Naive thymus-derived CD4-positive, alpha-beta T cell (primary cell): ENCODE measurements at regions not wholly inside any gene's neighbourhood (a gene's known extent, or its start where the extent isn't known, plus 50 kb on each side); places are given as distances from the start of the nearest gene placed in this dataset.

Source experiments
- ATAC-seq: fragments of 150-1000 bp; cut with Tn5 transposase; 2 replicates; pipeline ENCODE4 v1.10.0; 2021; ENCODE audit warnings: mild to moderate bottlenecking, moderate library complexity
- CTCF ChIA-PET: fragments of 350-600 bp; sonication (Branson Sonifier 250); formaldehyde crosslinking; loops from one replicate; lab custom pipeline; 2021; ENCODE audit warnings: antibody characterized with exemption; lab: Charles Lee
- POLR2A ChIA-PET: fragments of 350-600 bp; sonication (Branson Sonifier 250); formaldehyde crosslinking; loops from one replicate; lab custom pipeline; 2021; ENCODE audit warnings: antibody characterized with exemption, inconsistent platforms; lab: Charles Lee
- DNase-seq, 9 donors: peaks; one replicate each; pipeline versions ENCODE4 v3.0.0 to v3.0.0-alpha.2; 2020 to 2022; ENCODE audit warnings: mixed read lengths in 1 of 9
- H3K27ac ChIP-seq: one replicate; pipeline ENCODE4 v1.7.0; 2013; ENCODE audit warnings: mild to moderate bottlenecking, low read depth, low read length, moderate library complexity
- H3K27me3 ChIP-seq, 2 donors: one replicate each; pipeline ENCODE4 v1.7.0; 2013; ENCODE audit warnings: low read length in 2 of 2, mild to moderate bottlenecking in 2 of 2, moderate library complexity in 2 of 2; ENCODE audit not compliant: control insufficient read depth in 2 of 2, insufficient read depth in 2 of 2
- H3K36me3 ChIP-seq, 3 experiments: 1 replicate in 2 of 3; 2 replicates in 1 of 3; pipeline ENCODE4 v1.7.0; 2013; ENCODE audit warnings: low read length in 3 of 3, mild to moderate bottlenecking in 3 of 3, moderate library complexity in 1 of 3; ENCODE audit not compliant: insufficient read depth in 3 of 3, control insufficient read depth in 2 of 3
- H3K4me1 ChIP-seq, 2 donors: one replicate each; pipeline ENCODE4 v1.7.0; 2013; ENCODE audit warnings: low read length in 2 of 2, mild to moderate bottlenecking in 2 of 2, moderate library complexity in 1 of 2; ENCODE audit not compliant: control insufficient read depth in 2 of 2, insufficient read depth in 2 of 2
- H3K4me3 ChIP-seq: 2 replicates; pipeline ENCODE4 v1.7.0; 2013; ENCODE audit warnings: mild to moderate bottlenecking, low read length
- H3K9me3 ChIP-seq, 3 experiments: 1 replicate in 2 of 3; 2 replicates in 1 of 3; pipeline ENCODE4 v1.7.0; 2013; ENCODE audit warnings: low read length in 3 of 3; ENCODE audit not compliant: control insufficient read depth in 2 of 3
- H3K27ac Mint-ChIP-seq, 9 donors: one replicate each; pipeline ENCODE4 v1.8.0; 2020 to 2022; ENCODE audit warnings: mixed read lengths in 9 of 9, mild to moderate bottlenecking in 8 of 9, moderate library complexity in 5 of 9, inconsistent platforms in 2 of 9
- H3K27me3 Mint-ChIP-seq, 5 donors: one replicate each; pipeline ENCODE4 v1.8.0; 2021 to 2022; ENCODE audit warnings: mixed read lengths in 5 of 5, mild to moderate bottlenecking in 1 of 5
- H3K36me3 Mint-ChIP-seq, 5 donors: one replicate each; pipeline ENCODE4 v1.8.0; 2020 to 2022; ENCODE audit warnings: mixed read lengths in 5 of 5, mild to moderate bottlenecking in 3 of 5, inconsistent platforms in 1 of 5
- H3K4me1 Mint-ChIP-seq, 7 donors: one replicate each; pipeline ENCODE4 v1.8.0; 2020 to 2022; ENCODE audit warnings: mixed read lengths in 7 of 7, mild to moderate bottlenecking in 3 of 7, inconsistent platforms in 1 of 7
- H3K4me3 Mint-ChIP-seq, 10 donors: one replicate each; pipeline ENCODE4 v1.8.0; 2020 to 2022; ENCODE audit warnings: mild to moderate bottlenecking in 10 of 10, mixed read lengths in 10 of 10, moderate library complexity in 6 of 10, inconsistent platforms in 2 of 10
- H3K9me3 Mint-ChIP-seq, 11 donors: one replicate each; pipeline ENCODE4 v1.8.0; 2020 to 2022; ENCODE audit warnings: mixed read lengths in 11 of 11, mild to moderate bottlenecking in 4 of 11, inconsistent platforms in 1 of 11, moderate library complexity in 1 of 11
- intact Hi-C, 2 donors: fragments of 100-400 bp; cut with micrococcal nuclease; formaldehyde crosslinking; loops; one replicate each; pipeline ENCODE4 v1.15.1; 2023

- POLR2A ChIA-PET, result no interaction called here
- ATAC-seq, result no peak
- Histone ChIP-seq H3K36me3 (no peaks in the 10 kb centered on the region), H3K4me1 (no peaks in the 10 kb centered on the region), H3K4me3 (no peak overlapping the region), H3K27me3 (no peaks in the 10 kb centered on the region), H3K27ac (no peak overlapping the region), H3K9me3 (no peaks in the 10 kb centered on the region)
- Mint-ChIP-seq H3K4me1 (no peaks in the 10 kb centered on the region), H3K4me3 (no peak overlapping the region), H3K27me3 (peaks cover 0 to 5% (median 0%) of the 10 kb centered on the region in 5 donors), H3K36me3 (peaks cover 0 to 2% (median 0%) of the 10 kb centered on the region in 5 donors), H3K9me3 (peaks cover 0 to 10% (median 5%) of the 10 kb centered on the region in 11 donors), H3K27ac (no peak overlapping the region)
- CTCF ChIA-PET, result no interaction called here
- intact Hi-C loops, result no loop called here
- DNase-seq, result no peak
Measured at GRCh38 chr9:120156376-120156775, 423.6 kb downstream of the CDK5RAP2 start.

DNA sequence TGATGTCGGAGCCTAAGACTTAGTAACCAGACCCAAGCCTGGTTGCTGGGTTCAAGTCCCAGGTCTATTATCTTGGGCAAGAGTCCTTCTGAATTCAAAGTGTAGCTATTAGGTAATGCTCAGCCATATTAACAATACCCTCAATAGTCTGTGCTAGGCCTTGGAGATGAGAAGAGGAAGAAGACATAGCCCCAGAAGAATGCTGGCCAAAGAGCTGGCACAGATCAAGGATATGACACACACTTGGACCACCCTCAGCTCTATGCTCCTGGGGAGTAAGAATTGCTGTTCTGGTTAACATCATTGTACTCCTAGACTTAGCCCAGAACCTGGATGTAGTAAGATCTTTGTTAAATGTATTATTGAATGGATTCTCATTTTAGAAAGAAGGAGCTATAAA, 426.7 kb downstream of the CDK5RAP2 start:
- ChIA-PET CTCF (no interaction called here), POLR2A (no interaction called here)
- Mint-ChIP-seq H3K4me1 (no peaks in the 10 kb centered on the region), H3K27ac (no peak overlapping the region), H3K9me3 (peaks cover 0 to 5% (median 2%) of the 10 kb centered on the region in 11 donors), H3K27me3 (peaks cover 0 to 5% (median 0%) of the 10 kb centered on the region in 5 donors), H3K36me3 (no peaks in the 10 kb centered on the region), H3K4me3 (no peak overlapping the region)
- no peak overlapping the region for H3K27ac ChIP-seq
- H3K4me1 ChIP-seq, result no peaks in the 10 kb centered on the region
- intact Hi-C loops, result no loop called here
- H3K27me3 ChIP-seq, result no peaks in the 10 kb centered on the region
- ATAC-seq, result no peak
- no peak for DNase-seq
- no peak overlapping the region for H3K4me3 ChIP-seq
- no peaks in the 10 kb centered on the region for H3K36me3 ChIP-seq
- H3K9me3 ChIP-seq, result no peaks in the 10 kb centered on the region

GRCh38 chr9:120152295-120152694, 427.7 kb downstream of the CDK5RAP2 start:
- ChIA-PET CTCF (no interaction called here), POLR2A (no interaction called here)
- Histone ChIP-seq H3K4me1 (no peaks in the 10 kb centered on the region), H3K4me3 (no peak overlapping the region), H3K9me3 (no peaks in the 10 kb centered on the region), H3K27ac (no peak overlapping the region), H3K36me3 (no peaks in the 10 kb centered on the region), H3K27me3 (no peaks in the 10 kb centered on the region)
- ATAC-seq (no peak), DNase-seq (no peak)
- Mint-ChIP-seq H3K27ac (no peak overlapping the region), H3K9me3 (peaks cover 0 to 5% (median under 1%) of the 10 kb centered on the region in 11 donors), H3K4me3 (no peak overlapping the region), H3K27me3 (peaks cover 0 to 11% (median 0%) of the 10 kb centered on the region in 5 donors), H3K36me3 (no peaks in the 10 kb centered on the region), H3K4me1 (no peaks in the 10 kb centered on the region)
- intact Hi-C loops, result no loop called here

DNA sequence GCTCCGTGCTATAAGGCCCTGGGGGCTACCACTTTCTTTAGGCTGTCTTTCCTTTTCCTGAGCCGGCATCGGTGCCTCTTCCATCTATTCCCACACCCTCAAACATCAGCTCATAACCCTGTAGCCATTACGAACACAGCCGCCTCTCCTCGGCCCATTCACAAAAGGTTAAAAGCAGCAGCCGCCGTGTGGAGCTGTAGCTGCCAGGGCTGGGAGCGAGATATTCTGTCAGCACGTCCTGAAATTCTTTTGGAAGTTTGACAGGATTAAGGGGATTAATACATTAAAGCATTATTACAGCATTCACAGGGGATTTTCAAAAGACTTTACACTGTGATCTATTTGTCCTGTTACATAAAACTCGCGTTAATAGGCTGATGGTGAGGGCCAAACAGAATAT, 428.2 kb downstream of the CDK5RAP2 start:
- no peak overlapping the region for H3K27ac Mint-ChIP-seq

DNA sequence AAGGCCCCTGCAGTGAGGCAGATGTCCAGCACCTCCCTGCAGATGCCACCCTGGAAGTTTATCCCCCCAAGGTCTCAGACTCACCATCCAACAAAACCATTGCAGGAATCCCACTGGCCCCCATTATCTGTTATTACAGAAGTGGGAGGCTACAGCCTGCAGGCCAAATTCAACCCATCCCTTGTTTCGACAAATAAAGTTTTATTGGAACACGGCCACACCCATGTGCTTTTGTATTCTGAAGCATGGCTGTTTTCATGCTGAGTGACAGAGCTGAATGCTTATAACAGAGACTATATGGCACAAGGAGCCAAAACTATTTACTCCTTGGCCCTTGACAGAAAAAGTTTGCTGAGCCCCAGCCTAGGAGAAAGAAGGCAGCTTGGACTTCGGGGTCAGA, 428.8 kb downstream of the CDK5RAP2 start:
- Histone ChIP-seq H3K4me3 (no peak overlapping the region), H3K36me3 (no peaks in the 10 kb centered on the region), H3K9me3 (no peaks in the 10 kb centered on the region), H3K27ac (no peak overlapping the region), H3K4me1 (no peaks in the 10 kb centered on the region), H3K27me3 (no peaks in the 10 kb centered on the region)
- ATAC-seq (no peak), DNase-seq (no peak)
- Mint-ChIP-seq H3K27ac (no peak overlapping the region), H3K27me3 (peaks cover 0 to 14% (median 0%) of the 10 kb centered on the region in 5 donors), H3K4me3 (no peak overlapping the region), H3K36me3 (no peaks in the 10 kb centered on the region), H3K4me1 (no peaks in the 10 kb centered on the region), H3K9me3 (peaks cover 0 to 5% (median 0%) of the 10 kb centered on the region in 11 donors)
- CTCF ChIA-PET, result no interaction called here
- intact Hi-C loops, result no loop called here
- POLR2A ChIA-PET, result no interaction called here

More for the DNA sequence above, 428.2 kb downstream of the CDK5RAP2 start:
- DNase-seq (no peak), ATAC-seq (no peak)
- Histone ChIP-seq H3K4me1 (no peaks in the 10 kb centered on the region), H3K27ac (no peak overlapping the region), H3K36me3 (no peaks in the 10 kb centered on the region), H3K9me3 (no peaks in the 10 kb centered on the region), H3K27me3 (no peaks in the 10 kb centered on the region), H3K4me3 (no peak overlapping the region)
- intact Hi-C loops, result no loop called here
- Mint-ChIP-seq H3K9me3 (peaks cover 0 to 5% (median 0%) of the 10 kb centered on the region in 11 donors), H3K27me3 (peaks cover 0 to 14% (median 0%) of the 10 kb centered on the region in 5 donors), H3K36me3 (no peaks in the 10 kb centered on the region), H3K4me1 (no peaks in the 10 kb centered on the region), H3K4me3 (no peak overlapping the region)
- ChIA-PET CTCF (no interaction called here), POLR2A (no interaction called here)

DNA sequence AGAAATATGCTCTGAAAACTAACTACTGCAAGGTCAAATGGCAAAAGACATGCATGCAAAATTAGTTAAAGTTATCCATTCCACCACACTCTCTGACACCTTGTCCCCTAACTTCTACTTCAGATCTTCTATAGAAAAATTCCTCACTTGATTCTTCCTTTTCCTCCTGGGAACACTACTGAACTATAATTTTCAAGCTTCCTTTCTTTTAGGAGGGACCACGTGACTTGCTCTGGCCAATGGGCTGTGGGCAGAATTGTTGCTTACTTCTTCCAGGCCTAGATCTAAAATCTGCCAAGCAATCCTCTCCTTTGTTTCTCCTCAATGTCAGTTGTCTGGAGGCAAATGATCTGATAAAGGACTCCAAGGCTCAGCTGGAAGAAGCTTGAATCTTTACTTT, 441.0 kb downstream of the CDK5RAP2 start:
- intact Hi-C loops, result no loop called here
- ATAC-seq (no peak), DNase-seq (no peak)
- Histone ChIP-seq H3K36me3 (no peaks in the 10 kb centered on the region), H3K4me3 (no peak overlapping the region), H3K9me3 (no peaks in the 10 kb centered on the region), H3K27me3 (no peaks in the 10 kb centered on the region), H3K4me1 (no peaks in the 10 kb centered on the region), H3K27ac (no peak overlapping the region)
- ChIA-PET POLR2A (no interaction called here), CTCF (no interaction called here)
- Mint-ChIP-seq H3K36me3 (peaks cover 0 to 5% (median 0%) of the 10 kb centered on the region in 5 donors), H3K4me3 (no peak overlapping the region), H3K27ac (no peak overlapping the region), H3K27me3 (peaks cover 0 to 5% (median 0%) of the 10 kb centered on the region in 5 donors), H3K4me1 (no peaks in the 10 kb centered on the region), H3K9me3 (peaks cover 0 to 24% (median 6%) of the 10 kb centered on the region in 11 donors)

DNA sequence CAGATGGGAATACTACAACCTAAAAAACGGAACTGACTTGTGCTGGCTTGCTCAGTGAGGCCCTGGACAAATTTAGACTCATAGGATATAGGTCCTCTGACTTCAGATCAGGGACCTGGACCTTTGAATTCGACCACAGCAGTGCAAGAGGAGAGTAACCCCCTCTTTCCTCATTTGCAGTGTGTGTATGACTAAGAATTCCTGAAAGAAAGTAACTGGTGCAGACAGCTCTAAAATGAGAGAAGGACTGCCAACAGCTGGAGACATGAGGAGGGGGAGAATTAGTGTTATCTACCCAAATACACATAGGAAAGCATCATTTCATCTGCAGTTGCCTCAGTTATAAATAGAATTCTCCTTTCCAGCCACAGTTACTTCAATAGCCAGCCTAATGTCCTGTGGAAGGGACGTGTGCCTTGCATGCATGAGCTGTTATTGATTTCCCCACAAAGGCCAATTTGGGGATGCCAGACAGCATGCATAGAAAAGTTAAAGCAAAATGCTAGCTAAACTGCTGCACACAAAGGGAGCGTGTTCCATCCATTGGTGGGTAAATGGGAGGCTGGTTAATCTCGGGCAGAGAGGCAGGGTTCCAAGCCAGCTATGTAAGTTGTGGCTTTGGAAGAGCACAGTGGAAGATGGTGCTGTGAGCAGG, 442.7 kb downstream of the CDK5RAP2 start:
- no peak for ATAC-seq
- peaks cover 0 to 5% (median 0%) of the 10 kb centered on the region in 5 donors for H3K36me3 Mint-ChIP-seq
- Histone ChIP-seq H3K36me3 (no peaks in the 10 kb centered on the region), H3K4me3 (no peak overlapping the region), H3K4me1 (no peaks in the 10 kb centered on the region), H3K27me3 (no peaks in the 10 kb centered on the region), H3K27ac (no peak overlapping the region), H3K9me3 (no peaks in the 10 kb centered on the region)
- no peak overlapping the region for H3K4me3 Mint-ChIP-seq
- CTCF ChIA-PET, result no interaction called here
- H3K27ac Mint-ChIP-seq, result no peak overlapping the region
- intact Hi-C loops, result no loop called here
- no peaks in the 10 kb centered on the region for H3K4me1 Mint-ChIP-seq
- peaks cover 5 to 35% (median 11%) of the 10 kb centered on the region in 11 donors for H3K9me3 Mint-ChIP-seq
- DNase-seq, result no peak
- POLR2A ChIA-PET, result no interaction called here
- H3K27me3 Mint-ChIP-seq, result peaks cover 0 to 5% (median 0%) of the 10 kb centered on the region in 5 donors
